ENCODE measurements at regions not wholly inside any gene's neighbourhood (a gene's known extent, or its start where the extent isn't known, plus 50 kb on each side); places are given as distances from the start of the nearest gene placed in this dataset.

DNA sequence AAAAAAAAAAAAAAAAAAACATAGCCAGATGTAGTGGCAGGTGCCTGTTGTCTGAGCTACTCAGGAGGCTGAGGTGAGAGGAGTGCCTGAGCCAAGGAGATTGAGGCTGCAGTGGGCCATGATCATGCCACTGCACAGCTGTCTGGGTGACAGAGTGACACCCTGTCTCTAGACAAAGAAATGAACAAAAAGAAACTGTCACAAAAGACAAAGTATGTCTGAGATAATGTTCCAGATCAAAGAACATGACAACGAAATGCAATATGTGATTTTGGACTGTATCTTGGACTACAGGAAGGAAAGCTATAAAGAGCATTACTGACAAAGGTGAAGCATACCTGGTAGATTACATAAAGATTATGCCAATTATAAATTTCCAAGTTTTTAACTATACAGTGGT lies 862.8 kb downstream of the ROBO2 start:
- no peak overlapping the region for H3K4me3 ChIP-seq (replicated peaks in 1 of 3; ENCODE audit: insufficient read depth in 1 of 3, low read depth in 2 of 3, low read length in 3 of 3)
- no peaks in the 10 kb centered on the region for H3K27me3 ChIP-seq (ENCODE audit: control insufficient read depth in 1 of 2, insufficient read depth in 2 of 2, low read length in 2 of 2)
- DNase-seq (ENCODE audit: low spot score) = no peak
- POLR2A ChIA-PET = no interaction called here
- no peak overlapping the region for H2AFZ ChIP-seq (ENCODE audit: low read length)
- no peak overlapping the region for H3K4me2 ChIP-seq (ENCODE audit: low read depth, low read length)
- WGBS (ENCODE audit: low lambda C conversion rate) = 0% methylated on average over 1 of the region's 1 CpG
- BruUV-seq (replicated peaks) = no TSS peak
- ATAC-seq = no peak
- no peaks in the 10 kb centered on the region for H3K9me3 ChIP-seq (ENCODE audit: low read length)
- no peak overlapping the region for H3K9ac ChIP-seq (ENCODE audit: insufficient read depth, low read depth, low read length)
- H3K27ac ChIP-seq (ENCODE audit: extremely low read length, insufficient read depth, low read length) = no peak overlapping the region
- no peaks in the 10 kb centered on the region for H3K36me3 ChIP-seq (replicated peaks in 1 of 2; ENCODE audit: control insufficient read depth in 1 of 2, insufficient read depth in 2 of 2, low read length in 2 of 2)
- CTCF ChIA-PET (ENCODE audit: low intra/inter-chr PET ratio, low total read pairs) = no interaction called here
- in situ Hi-C loops (cut with HindIII; ENCODE audit: extremely low pct_ligation_motif_present, low pct_unique_long_range_greater_than_20kb) = no loop called here
- FAIRE-seq = no peak
- H4K20me1 ChIP-seq (ENCODE audit: insufficient read depth, low read length) = no peaks in the 10 kb centered on the region
- intact Hi-C loops (cut with micrococcal nuclease; ENCODE audit: unreplicated experiment) = no loop called here
- H3K79me2 ChIP-seq (ENCODE audit: insufficient read depth, low read length) = no peaks in the 10 kb centered on the region
- H3K4me1 ChIP-seq (ENCODE audit: insufficient read depth, low read length) = no peaks in the 10 kb centered on the region
- TF ChIP-seq, protein P1, sequence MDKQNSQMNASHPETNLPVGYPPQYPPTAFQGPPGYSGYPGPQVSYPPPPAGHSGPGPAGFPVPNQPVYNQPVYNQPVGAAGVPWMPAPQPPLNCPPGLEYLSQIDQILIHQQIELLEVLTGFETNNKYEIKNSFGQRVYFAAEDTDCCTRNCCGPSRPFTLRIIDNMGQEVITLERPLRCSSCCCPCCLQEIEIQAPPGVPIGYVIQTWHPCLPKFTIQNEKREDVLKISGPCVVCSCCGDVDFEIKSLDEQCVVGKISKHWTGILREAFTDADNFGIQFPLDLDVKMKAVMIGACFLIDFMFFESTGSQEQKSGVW (CRISPR knock-in tag; IDR thresholded peaks at IDR 0.05; ENCODE audit: borderline replicate concordance) = no peak
- TF ChIP-seq HMGA1 (CRISPR knock-in tag; conservative IDR thresholded peaks at IDR 0.05) (no peak), REPIN1 (CRISPR knock-in tag; IDR thresholded peaks at IDR 0.05; ENCODE audit: borderline replicate concordance, low read depth) (no peak), CREM (IDR thresholded peaks at IDR 0.05) (no peak), CREM (CRISPR knock-in tag; IDR thresholded peaks at IDR 0.05) (no peak), NFIC (IDR thresholded peaks at IDR 0.05; ENCODE audit: low read length) (no peak), HOXA3 (CRISPR knock-in tag; IDR thresholded peaks at IDR 0.05) (no peak), SKI (IDR thresholded peaks at IDR 0.05; ENCODE audit: partially characterized antibody) (no peak)
- TF ChIP-seq, protein P2, sequence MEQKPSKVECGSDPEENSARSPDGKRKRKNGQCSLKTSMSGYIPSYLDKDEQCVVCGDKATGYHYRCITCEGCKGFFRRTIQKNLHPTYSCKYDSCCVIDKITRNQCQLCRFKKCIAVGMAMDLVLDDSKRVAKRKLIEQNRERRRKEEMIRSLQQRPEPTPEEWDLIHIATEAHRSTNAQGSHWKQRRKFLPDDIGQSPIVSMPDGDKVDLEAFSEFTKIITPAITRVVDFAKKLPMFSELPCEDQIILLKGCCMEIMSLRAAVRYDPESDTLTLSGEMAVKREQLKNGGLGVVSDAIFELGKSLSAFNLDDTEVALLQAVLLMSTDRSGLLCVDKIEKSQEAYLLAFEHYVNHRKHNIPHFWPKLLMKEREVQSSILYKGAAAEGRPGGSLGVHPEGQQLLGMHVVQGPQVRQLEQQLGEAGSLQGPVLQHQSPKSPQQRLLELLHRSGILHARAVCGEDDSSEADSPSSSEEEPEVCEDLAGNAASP (CRISPR knock-in tag; IDR thresholded peaks at IDR 0.05; ENCODE audit: borderline replicate concordance) = no peak
- TF ChIP-seq, protein P3, sequence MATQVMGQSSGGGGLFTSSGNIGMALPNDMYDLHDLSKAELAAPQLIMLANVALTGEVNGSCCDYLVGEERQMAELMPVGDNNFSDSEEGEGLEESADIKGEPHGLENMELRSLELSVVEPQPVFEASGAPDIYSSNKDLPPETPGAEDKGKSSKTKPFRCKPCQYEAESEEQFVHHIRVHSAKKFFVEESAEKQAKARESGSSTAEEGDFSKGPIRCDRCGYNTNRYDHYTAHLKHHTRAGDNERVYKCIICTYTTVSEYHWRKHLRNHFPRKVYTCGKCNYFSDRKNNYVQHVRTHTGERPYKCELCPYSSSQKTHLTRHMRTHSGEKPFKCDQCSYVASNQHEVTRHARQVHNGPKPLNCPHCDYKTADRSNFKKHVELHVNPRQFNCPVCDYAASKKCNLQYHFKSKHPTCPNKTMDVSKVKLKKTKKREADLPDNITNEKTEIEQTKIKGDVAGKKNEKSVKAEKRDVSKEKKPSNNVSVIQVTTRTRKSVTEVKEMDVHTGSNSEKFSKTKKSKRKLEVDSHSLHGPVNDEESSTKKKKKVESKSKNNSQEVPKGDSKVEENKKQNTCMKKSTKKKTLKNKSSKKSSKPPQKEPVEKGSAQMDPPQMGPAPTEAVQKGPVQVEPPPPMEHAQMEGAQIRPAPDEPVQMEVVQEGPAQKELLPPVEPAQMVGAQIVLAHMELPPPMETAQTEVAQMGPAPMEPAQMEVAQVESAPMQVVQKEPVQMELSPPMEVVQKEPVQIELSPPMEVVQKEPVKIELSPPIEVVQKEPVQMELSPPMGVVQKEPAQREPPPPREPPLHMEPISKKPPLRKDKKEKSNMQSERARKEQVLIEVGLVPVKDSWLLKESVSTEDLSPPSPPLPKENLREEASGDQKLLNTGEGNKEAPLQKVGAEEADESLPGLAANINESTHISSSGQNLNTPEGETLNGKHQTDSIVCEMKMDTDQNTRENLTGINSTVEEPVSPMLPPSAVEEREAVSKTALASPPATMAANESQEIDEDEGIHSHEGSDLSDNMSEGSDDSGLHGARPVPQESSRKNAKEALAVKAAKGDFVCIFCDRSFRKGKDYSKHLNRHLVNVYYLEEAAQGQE (IDR thresholded peaks at IDR 0.05; ENCODE audit: borderline replicate concordance in 1 of 2, low read depth in 1 of 2, low read length in 2 of 2) = no peak
- TF ChIP-seq, protein P4, sequence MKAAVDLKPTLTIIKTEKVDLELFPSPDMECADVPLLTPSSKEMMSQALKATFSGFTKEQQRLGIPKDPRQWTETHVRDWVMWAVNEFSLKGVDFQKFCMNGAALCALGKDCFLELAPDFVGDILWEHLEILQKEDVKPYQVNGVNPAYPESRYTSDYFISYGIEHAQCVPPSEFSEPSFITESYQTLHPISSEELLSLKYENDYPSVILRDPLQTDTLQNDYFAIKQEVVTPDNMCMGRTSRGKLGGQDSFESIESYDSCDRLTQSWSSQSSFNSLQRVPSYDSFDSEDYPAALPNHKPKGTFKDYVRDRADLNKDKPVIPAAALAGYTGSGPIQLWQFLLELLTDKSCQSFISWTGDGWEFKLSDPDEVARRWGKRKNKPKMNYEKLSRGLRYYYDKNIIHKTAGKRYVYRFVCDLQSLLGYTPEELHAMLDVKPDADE (CRISPR knock-in tag; IDR thresholded peaks at IDR 0.05) = no peak
- TF ChIP-seq, protein P5, sequence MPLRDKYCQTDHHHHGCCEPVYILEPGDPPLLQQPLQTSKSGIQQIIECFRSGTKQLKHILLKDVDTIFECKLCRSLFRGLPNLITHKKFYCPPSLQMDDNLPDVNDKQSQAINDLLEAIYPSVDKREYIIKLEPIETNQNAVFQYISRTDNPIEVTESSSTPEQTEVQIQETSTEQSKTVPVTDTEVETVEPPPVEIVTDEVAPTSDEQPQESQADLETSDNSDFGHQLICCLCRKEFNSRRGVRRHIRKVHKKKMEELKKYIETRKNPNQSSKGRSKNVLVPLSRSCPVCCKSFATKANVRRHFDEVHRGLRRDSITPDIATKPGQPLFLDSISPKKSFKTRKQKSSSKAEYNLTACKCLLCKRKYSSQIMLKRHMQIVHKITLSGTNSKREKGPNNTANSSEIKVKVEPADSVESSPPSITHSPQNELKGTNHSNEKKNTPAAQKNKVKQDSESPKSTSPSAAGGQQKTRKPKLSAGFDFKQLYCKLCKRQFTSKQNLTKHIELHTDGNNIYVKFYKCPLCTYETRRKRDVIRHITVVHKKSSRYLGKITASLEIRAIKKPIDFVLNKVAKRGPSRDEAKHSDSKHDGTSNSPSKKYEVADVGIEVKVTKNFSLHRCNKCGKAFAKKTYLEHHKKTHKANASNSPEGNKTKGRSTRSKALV (CRISPR knock-in tag; IDR thresholded peaks at IDR 0.05) = no peak
- TF ChIP-seq, protein P6, sequence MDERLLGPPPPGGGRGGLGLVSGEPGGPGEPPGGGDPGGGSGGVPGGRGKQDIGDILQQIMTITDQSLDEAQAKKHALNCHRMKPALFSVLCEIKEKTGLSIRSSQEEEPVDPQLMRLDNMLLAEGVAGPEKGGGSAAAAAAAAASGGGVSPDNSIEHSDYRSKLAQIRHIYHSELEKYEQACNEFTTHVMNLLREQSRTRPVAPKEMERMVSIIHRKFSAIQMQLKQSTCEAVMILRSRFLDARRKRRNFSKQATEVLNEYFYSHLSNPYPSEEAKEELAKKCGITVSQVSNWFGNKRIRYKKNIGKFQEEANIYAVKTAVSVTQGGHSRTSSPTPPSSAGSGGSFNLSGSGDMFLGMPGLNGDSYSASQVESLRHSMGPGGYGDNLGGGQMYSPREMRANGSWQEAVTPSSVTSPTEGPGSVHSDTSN (CRISPR knock-in tag; IDR thresholded peaks at IDR 0.05) = no peak
